BJ (cell line): ENCODE measurements at regions not wholly inside any gene's neighbourhood (a gene's known extent, or its start where the extent isn't known, plus 50 kb on each side); places are given as distances from the start of the nearest gene placed in this dataset.

Experiments
- CTCF ChIA-PET: fragments of 350-600 bp; formaldehyde crosslinking; extraction: SDS; loops from one replicate; lab custom pipeline; 2021; ENCODE audit warnings: antibody characterized with exemption, inconsistent platforms; lab: Yijun Ruan, JAX
- POLR2A ChIA-PET: fragments of 300-600 bp; sonication (Branson Sonifier 250); formaldehyde crosslinking; extraction: SDS; loops from one replicate; lab custom pipeline; 2021; ENCODE audit warnings: antibody characterized with exemption; lab: Charles Lee
- DNase-seq: peaks from one replicate; pipeline ENCODE4 v3.0.0-alpha.2; 2011; ENCODE audit warnings: low read depth
- H3K27me3 ChIP-seq: 2 replicates; pipeline ENCODE4 v1.6.0; 2011; ENCODE audit warnings: low read length; ENCODE audit not compliant: control insufficient read depth, insufficient read depth
- H3K36me3 ChIP-seq: 2 replicates; pipeline ENCODE4 v1.5.1; 2011; ENCODE audit warnings: low read length; ENCODE audit not compliant: control insufficient read depth, insufficient read depth
- H3K4me3 ChIP-seq: 2 replicates; pipeline ENCODE4 v1.5.1; 2011; ENCODE audit warnings: low read depth, mild to moderate bottlenecking, control low read depth, low read length
- TF ChIP-seq, protein P1 (sequence below): IDR thresholded peaks from 2 replicates; pipeline ENCODE4 v1.5.1; 2011; ENCODE audit warnings: low read depth, mild to moderate bottlenecking, control low read depth, inconsistent platforms, low read length, moderate library complexity; ENCODE audit not compliant: insufficient read depth

DNA sequence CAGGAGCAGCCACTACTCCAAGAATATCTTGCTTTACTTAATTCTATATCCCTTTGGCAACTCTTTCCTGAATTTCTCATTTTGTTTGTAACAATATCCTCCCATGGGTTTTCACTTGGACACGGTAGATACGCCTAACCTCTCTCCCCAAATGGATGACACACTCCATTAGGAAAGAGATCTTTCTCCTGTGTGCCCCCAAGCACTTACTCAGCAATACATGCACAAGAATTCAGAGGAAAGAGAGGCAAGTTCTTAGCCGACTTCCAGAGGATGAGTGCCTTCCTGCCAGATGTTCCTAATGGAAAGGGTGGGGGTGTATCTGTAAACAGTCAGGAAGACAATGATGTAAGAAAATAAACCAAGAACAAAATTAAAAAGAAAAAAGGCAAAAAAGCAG is 844.5 kb downstream of the NLGN4Y start:
- POLR2A ChIA-PET = no interaction called here
- TF ChIP-seq, protein P1, sequence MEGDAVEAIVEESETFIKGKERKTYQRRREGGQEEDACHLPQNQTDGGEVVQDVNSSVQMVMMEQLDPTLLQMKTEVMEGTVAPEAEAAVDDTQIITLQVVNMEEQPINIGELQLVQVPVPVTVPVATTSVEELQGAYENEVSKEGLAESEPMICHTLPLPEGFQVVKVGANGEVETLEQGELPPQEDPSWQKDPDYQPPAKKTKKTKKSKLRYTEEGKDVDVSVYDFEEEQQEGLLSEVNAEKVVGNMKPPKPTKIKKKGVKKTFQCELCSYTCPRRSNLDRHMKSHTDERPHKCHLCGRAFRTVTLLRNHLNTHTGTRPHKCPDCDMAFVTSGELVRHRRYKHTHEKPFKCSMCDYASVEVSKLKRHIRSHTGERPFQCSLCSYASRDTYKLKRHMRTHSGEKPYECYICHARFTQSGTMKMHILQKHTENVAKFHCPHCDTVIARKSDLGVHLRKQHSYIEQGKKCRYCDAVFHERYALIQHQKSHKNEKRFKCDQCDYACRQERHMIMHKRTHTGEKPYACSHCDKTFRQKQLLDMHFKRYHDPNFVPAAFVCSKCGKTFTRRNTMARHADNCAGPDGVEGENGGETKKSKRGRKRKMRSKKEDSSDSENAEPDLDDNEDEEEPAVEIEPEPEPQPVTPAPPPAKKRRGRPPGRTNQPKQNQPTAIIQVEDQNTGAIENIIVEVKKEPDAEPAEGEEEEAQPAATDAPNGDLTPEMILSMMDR = no peak
- H3K4me3 ChIP-seq = no peak overlapping the region
- DNase-seq = no peak
- CTCF ChIA-PET = no interaction called here
- no peaks in the 10 kb centered on the region for H3K36me3 ChIP-seq
- no peaks in the 10 kb centered on the region for H3K27me3 ChIP-seq

DNA sequence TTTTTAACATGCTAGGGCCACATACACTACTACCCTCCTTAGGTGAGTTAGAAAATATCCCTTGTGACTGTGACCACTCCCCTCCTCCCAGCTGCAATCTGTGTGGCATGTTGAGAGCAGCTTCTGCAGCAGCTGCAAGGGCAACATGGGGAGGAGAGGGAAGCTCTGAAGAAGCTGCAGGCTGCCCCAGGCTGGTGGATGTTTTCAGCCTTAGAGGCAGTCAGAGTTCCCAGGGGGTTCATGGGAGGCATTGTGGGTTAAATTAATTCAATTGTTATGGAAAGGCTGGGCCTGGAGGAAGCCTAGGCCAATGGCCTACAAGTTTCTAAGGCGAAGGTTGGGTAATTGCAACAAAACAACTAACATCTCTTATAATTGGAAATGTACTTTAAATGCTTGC is 860.8 kb downstream of the NLGN4Y start:
- Histone ChIP-seq H3K36me3 (no peaks in the 10 kb centered on the region), H3K4me3 (no peak overlapping the region), H3K27me3 (no peaks in the 10 kb centered on the region)
- ChIA-PET POLR2A (no interaction called here), CTCF (no interaction called here)
- TF ChIP-seq, protein P1 = no peak
- DNase-seq = no peak

DNA sequence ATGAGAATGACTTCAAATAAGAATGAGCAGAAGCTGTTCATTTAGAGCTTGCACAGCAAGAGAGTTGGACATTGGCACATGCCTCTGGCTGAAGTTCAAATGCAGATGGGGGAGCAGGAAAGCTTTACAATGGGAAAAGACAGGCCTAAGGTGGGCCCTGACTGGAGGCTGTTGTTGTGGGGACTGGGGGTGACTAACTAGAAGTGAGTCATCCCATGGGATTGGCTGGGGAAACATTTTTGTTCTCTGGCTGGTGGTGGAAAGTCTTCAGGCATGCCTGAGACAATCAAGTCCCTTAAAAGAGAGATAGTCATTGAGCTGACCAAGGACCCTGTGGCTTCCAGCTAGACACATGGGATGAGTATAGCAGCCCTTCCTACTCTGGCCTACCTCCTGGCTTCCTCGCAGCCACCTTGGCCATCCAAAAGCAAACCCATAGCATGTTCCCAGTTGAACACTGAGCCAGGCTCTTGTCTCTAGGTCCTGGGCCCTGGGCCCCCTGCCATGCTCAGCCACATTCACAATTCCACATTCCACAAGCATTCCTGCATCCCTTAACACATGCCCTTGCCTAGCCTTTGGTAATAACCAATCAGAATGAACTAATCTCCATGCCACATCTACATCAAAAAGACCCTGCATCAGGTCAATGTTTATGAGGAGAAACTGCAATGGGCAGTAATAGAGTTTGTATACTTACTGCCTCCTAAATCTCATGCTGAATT is 873.4 kb downstream of the NLGN4Y start:
- ChIA-PET CTCF (no interaction called here), POLR2A (no interaction called here)
- TF ChIP-seq, protein P1 = no peak
- H3K27me3 ChIP-seq = no peaks in the 10 kb centered on the region
- no peaks in the 10 kb centered on the region for H3K36me3 ChIP-seq
- DNase-seq = peak; percentile 3
- no peak overlapping the region for H3K4me3 ChIP-seq

DNA sequence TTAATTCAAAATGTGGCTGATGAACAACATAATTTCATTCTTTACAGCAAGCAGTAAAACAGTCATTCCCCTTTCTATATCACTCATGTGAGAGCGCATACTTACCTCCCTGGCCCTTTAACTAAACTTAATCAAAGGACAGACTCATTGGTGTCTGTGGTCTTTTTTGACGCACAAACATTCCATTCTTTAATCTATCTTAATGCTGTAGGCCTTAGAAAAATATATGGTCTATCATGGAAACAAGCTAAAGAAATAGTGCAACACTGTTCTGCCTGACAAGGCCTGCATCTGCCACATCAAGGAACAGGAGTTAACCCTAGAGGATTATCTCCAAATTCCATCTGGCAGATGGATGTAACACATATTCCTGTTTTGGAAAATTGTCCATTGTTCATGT is 878.1 kb downstream of the NLGN4Y start:
- POLR2A ChIA-PET = no interaction called here

DNA sequence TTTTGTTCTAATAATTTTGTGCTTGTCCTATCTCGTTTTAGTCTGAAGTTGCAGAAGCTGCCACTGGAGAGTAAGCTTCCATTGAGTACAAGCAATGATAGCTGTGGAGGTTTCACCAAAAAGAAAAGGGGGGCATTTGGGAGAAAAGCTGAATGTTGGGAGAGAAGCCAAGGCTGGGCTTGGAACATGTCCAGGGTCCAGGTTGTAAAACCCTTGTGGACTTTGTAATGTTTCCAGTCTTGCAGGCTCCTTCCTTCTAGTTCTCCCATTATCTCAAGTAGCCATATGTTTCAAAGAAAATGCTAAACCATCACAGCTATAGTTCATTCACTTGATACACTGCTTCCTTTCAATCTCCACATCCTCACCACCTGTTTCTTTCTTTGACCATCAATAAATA is 880.2 kb downstream of the NLGN4Y start:
- ChIA-PET CTCF (no interaction called here), POLR2A (no interaction called here)
- no peaks in the 10 kb centered on the region for H3K36me3 ChIP-seq
- no peaks in the 10 kb centered on the region for H3K27me3 ChIP-seq
- no peak for DNase-seq
- H3K4me3 ChIP-seq = no peak overlapping the region
- TF ChIP-seq, protein P1 = no peak

More for the DNA sequence above, 878.1 kb downstream of the NLGN4Y start:
- no peaks in the 10 kb centered on the region for H3K36me3 ChIP-seq
- CTCF ChIA-PET = no interaction called here
- no peak overlapping the region for H3K4me3 ChIP-seq
- TF ChIP-seq, protein P1 = no peak
- DNase-seq = no peak
- H3K27me3 ChIP-seq = no peaks in the 10 kb centered on the region
